NOMO-1 treated with dmso at 0.1 percent for 144 hours (cell line): ENCODE measurements at regions not wholly inside any gene's neighbourhood (a gene's known extent, or its start where the extent isn't known, plus 50 kb on each side); places are given as distances from the start of the nearest gene placed in this dataset.

Experiments used
- DNase-seq: peaks from one replicate; lab custom pipeline; 2025; ENCODE audit not compliant: unreplicated experiment; lab: John Stamatoyannopoulos, UW

DNA sequence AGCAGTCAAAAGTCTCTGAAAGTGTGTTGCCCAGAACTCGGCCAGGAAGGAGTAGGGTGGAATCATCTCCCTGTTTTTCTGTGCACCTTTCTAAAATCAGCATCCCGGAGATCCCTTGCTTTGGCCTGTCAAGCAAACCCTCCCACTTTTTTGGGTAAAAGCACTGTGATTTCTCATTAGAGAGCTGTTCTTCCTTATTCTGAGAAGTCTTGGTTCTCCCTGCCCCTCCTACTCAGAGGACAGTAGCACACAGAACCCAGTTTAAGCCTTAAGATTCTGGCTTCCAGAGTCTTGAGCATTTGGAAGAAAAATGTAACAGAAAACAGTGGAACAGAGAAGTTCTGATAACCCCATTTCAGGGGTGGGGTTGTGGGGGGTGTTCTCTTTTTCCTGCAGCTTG is 52.6 kb upstream of the KATNAL1 start:
- DNase-seq, result no peak

DNA sequence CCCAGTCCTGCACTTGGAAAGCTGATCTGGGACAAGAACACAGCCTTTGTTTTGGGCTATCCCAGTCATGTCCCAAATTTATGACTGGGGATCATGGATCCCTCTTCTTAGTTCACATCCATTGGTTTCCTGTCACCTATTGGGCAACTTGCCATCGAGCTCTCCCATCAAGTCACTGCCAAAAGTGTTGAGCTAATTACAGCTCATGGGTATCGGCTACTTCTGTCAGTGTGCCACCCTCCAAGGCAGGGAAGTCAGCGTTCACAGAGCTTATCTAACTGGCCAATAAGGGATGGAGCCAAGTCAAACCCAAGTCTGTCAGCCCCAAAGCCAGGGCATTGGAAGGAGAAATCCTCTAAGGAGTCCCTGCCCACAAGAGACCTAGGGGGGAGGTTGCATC is 53.2 kb upstream of the KATNAL1 start:
- DNase-seq, result no peak

DNA sequence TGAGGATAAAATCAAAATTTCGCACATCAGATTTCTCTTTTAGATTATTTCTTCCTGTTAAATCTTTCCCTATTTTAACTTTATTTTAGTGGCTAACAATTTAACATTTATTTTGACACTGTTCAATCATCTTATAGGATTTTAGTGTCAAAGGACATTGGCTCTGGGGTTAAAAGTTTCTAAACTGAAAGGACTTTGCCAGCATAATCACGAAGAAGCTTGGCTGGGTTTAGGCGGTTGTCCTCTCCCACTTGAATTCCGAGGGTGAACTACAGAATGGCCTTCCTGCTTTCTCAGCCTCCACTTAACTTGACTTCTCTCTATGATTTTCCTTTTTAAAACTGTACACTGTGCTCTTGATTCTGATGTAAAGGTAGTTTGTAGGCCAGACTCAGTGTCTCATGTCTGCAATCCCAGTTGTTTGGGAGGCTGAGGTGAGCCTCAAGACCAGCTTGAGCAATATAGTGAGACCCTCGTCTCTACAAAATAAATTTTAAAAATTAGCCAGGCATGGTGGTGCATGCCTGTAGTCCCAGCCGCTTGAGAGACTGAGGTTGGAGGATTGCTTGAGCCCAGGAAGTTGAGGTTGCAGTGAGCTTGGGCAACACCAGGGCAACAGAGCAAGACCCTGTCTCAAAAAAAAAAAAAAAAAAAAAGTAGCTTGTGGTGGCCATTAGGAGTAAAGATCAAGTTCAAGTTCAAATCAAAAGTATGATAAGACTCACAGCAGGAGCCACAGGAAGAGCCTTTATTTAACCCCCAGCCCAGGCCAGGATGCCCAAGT is 54.8 kb upstream of the KATNAL1 start:
- DNase-seq, result no peak

DNA sequence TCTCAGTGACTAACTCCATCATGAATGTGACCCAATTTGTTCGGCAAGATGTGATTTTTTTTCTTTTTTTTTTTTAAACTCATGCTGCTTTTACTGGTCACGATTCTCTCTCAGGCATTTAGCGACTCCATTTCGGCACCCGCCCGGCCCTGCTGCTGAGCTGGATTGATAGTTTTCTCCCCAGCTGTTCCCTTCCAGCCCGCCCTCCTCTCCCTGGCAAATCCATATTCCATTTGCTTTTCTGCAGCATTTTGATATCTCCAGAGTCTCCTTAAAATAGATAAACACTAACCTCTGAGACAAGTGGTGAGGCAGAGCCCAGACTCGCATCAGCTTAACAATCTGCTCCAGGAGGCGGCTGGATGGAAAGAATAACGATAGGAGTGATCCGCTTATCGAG is 55.5 kb upstream of the KATNAL1 start:
- no peak for DNase-seq

DNA sequence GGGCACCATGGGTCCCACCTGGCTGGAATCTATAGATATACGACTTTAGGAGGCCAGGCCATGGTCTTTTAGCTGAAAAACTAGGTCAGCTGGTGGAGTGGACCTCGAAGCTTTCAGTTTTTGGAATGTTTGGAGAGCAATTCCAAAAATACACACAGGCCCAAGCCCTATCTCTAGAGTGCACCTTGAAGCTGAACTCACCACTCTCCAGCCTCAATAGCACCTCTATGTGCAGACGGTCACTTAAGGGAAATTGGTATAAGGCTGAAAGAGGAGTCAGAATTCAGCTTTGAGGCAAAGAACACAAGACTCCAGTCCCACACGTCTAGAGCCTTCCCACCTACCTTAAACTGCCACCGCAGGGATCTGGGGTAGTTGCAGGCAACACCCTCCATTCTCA is 56.4 kb upstream of the KATNAL1 start:
- no peak for DNase-seq

DNA sequence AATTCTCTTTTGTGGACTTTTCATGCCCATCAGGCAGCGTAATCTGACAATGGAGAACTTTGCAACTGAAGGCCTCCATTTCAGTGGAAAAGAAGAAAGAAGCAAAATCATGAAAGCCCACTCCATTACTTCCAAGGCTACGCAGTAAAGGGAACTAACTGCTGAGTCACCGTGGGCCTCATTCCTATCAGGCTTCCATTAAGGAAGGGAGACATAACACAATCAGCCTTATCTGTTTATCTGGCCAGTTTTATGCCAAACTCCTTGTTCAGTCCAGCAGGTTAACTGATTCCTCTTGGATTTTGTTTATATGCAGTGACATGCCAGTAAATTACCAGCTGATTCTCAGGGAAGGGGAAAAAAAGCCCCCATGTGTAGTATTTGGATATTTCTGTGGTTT is 56.8 kb upstream of the KATNAL1 start:
- no peak for DNase-seq

DNA sequence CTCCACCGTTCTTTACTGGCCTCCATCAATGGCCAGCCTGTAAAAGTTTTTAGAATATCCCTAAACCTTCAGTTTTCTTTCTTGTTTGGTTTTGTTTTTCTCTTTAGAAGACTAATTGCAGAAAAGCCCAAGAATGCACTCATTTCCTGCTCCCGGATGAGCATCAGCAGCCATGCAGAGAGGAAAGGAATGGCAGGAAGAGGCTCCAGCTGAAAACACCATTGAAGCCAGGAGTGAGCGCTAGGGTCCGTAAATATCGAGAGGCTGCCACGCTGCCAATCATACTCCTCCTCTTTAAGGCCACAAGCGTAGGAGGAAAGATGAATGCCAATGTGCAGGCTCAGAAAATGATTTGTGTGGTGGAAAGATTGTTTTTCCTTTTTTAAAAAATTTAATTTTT is 57.4 kb upstream of the UBE2L5 start:
- DNase-seq, result no peak

DNA sequence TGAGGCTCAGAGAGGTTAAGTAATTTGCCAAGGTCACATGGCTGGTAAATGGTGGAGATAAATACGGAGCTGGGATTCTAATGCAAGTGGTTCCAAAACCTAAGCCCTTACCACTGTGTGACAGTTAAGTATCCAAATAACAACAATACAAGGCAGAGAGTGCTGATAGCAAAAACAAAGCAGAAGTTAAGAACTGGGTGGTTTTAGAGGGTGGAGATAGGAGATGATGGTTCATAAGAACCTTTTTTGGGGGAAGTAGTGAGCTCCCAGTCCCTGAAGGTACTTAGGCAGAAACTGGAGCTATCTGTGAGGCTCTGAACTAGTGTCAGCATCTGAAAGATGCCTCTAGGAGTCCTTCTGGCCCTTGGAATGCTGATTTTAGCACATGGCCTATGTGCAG is 56.2 kb upstream of the UBE2L5 start:
- DNase-seq, result peak; percentile 22

DNA sequence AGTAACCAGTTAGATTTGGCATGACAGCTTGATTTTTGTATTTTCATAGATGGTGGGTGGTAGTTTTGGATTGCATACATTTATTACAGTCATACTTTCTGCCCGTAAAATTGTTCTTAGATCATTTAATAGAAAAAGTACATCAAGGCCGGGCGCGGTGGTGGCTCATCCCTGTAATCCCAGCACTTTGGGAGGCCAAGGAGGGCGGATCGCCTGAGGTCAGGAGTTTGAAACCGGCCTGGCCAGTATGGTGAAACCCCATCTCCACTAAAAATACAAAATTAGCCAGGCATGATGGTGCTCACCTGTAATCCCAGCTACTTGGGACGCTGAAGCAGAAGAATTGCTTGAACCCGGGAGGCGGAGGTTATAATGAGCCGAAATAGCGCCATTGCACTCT is 55.0 kb upstream of the UBE2L5 start:
- DNase-seq, result no peak

DNA sequence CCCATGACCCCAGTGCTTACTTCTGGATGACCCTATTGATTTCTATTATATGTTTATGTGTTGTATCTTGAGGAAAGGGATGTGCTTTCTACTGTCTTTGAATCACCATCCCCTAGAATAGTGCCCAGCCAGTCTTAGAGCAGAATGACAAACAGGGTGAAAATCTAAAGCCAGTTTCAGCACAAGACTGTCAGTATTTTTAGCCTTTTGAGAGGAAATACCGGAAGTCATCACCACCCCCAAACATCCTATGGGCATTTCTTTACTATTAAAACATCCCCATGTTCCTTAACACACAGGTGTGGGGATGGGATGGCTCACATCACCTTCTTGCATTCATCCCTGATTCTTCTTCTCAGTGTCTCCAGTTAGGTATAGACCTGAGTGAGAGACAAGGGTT is 52.1 kb upstream of the UBE2L5 start:
- DNase-seq, result no peak

DNA sequence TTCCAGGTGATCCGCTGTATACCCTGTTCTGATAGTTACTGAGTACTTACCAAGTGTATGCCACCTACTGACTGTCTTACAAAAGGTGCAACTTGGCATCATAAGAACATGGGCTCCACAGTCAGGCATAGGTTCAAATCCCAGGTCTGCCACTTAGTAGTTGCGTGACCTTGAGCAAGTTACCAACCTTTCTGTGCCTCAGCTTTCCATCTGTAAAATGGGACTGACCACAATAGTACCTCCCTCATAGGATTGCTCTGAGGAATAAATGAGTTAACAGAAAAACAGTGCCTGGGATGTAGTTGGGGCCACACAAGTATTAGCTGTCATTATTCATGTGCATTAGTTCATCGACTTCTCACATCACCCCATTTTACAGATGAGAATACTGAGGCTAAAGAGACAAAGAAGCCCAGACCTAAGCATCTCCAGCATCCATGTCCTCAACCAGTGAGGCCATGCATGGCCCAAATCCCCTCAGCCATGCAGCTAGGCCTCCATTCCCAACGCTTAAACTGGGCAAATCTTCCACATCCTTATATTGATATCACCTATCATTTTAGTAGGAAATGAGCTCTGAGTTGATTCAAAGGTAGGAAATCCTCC is 51.3 kb upstream of the UBE2L5 start:
- DNase-seq, result no peak

DNA sequence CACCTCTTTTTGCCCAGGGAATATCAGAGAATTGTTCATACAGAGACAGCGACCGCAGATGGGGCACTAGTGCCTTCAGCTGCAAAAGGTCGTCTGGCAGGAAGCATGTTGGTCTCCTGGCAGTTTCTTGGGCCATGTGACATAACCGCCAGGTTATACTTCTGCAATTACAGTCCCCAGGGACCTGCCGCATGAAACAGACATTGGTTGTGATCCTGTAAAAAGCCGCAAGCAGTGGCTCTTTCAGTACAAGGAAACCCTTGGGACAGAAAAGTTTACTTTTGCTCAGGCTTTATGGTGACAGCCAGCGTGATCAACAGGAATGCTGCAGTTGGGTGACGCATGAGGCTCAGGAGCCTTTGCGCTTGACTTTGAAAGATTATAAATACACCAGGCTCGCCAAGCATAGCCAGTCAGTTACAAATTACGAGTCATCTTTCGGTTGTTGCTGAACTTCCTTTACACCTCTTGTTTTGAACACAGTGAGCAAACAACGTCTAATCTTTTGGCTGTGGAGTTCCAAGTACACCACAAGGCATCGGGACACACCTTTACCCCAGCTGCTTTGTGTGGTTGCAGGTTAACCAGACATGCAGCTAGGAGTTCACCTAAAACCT is 50.5 kb upstream of the UBE2L5 start:
- DNase-seq, result peak; percentile 93
